H1 (cell line): ENCODE measurements at regions not wholly inside any gene's neighbourhood (a gene's known extent, or its start where the extent isn't known, plus 50 kb on each side); places are given as distances from the start of the nearest gene placed in this dataset.

Source experiments
- CTCF ChIA-PET: fragments of 300-600 bp; sonication (Branson Sonifier 250); formaldehyde crosslinking; loops from one replicate; lab custom pipeline; 2021; ENCODE audit not compliant: partially characterized antibody; lab: Charles Lee
- POLR2A ChIA-PET: fragments of 300-600 bp; sonication (Branson Sonifier 250); formaldehyde crosslinking; loops from one replicate; lab custom pipeline; 2021; ENCODE audit warnings: inconsistent platforms; ENCODE audit not compliant: partially characterized antibody; lab: Charles Lee
- DNase-seq, 2 experiments: peaks; one replicate each; pipeline versions ENCODE4 v3.0.0 to v3.0.0-alpha.2; 2010 to 2022; ENCODE audit warnings: low spot score in 2 of 2, low read depth in 1 of 2, mixed read lengths in 1 of 2
- FAIRE-seq: peaks from 2 replicates; lab custom pipeline; 2011; peaks lifted over from hg19 to GRCh38; lab: Jason Lieb, UNC
- H2AFZ ChIP-seq: 2 replicates; pipeline ENCODE4 v1.8.1; 2012; ENCODE audit warnings: low read length, inconsistent platforms
- H2AK5ac ChIP-seq: 2 replicates; pipeline ENCODE4 v1.6.1; 2013; ENCODE audit warnings: low read depth, low read length
- H2BK120ac ChIP-seq: replicated peaks from 2 replicates; pipeline ENCODE3; 2013; ENCODE audit warnings: low read depth, low read length, inconsistent platforms
- H2BK12ac ChIP-seq: 2 replicates; pipeline ENCODE4 v1.6.1; 2013; ENCODE audit warnings: low read depth, low read length
- H2BK15ac ChIP-seq: 2 replicates; pipeline ENCODE4 v1.6.1; 2013; ENCODE audit warnings: low read length
- H2BK20ac ChIP-seq: 2 replicates; pipeline ENCODE4 v1.6.1; 2013; ENCODE audit warnings: low read length
- H2BK5ac ChIP-seq: 2 replicates; pipeline ENCODE4 v1.6.1; 2013; ENCODE audit warnings: low read depth, low read length
- H3K14ac ChIP-seq: 2 replicates; pipeline ENCODE4 v1.6.1; 2013; ENCODE audit warnings: inconsistent platforms; ENCODE audit not compliant: insufficient read length
- H3K18ac ChIP-seq: 2 replicates; pipeline ENCODE4 v1.6.1; 2013; ENCODE audit warnings: low read length; ENCODE audit errors: extremely low read depth
- H3K23ac ChIP-seq: 2 replicates; pipeline ENCODE4 v1.6.1; 2013; ENCODE audit warnings: inconsistent platforms; ENCODE audit not compliant: insufficient read length
- H3K23me2 ChIP-seq: 2 replicates; pipeline ENCODE4 v1.6.1; 2013; ENCODE audit warnings: low read depth, low read length
- H3K27ac ChIP-seq: 2 replicates; pipeline ENCODE4 v1.6.1; 2011; ENCODE audit warnings: low read depth, low read length, inconsistent platforms
- H3K27me3 ChIP-seq, 4 experiments: replicated peaks in 1 of 4; 1 replicate in 1 of 4; 2 replicates in 3 of 4; pipeline versions ENCODE4 v1.6.1 to v1.8.1; 2011 to 2013; ENCODE audit warnings: low read length in 3 of 4, mild to moderate bottlenecking in 3 of 4, inconsistent platforms in 2 of 4, mixed read lengths in 2 of 4, moderate library complexity in 1 of 4; ENCODE audit not compliant: control insufficient read depth in 3 of 4, insufficient read depth in 3 of 4; ENCODE audit errors: extremely low read depth in 1 of 4
- H3K36me3 ChIP-seq, 4 experiments: 2 replicates each; pipeline versions ENCODE4 v1.6.1 to v1.8.1; 2011 to 2013; ENCODE audit warnings: mild to moderate bottlenecking in 4 of 4, low read length in 3 of 4, moderate library complexity in 2 of 4, control low read depth in 1 of 4, inconsistent platforms in 1 of 4; ENCODE audit not compliant: insufficient read depth in 4 of 4, control insufficient read depth in 2 of 4
- H3K4ac ChIP-seq: replicated peaks from 2 replicates; pipeline ENCODE3; 2013; ENCODE audit warnings: low read length, low read depth, mixed read lengths, inconsistent platforms; ENCODE audit not compliant: insufficient read length
- H3K4me1 ChIP-seq, 4 experiments: replicated peaks in 1 of 4; 1 replicate in 1 of 4; 2 replicates in 3 of 4; pipeline versions ENCODE4 v1.6.1 to v1.8.1; 2011 to 2013; ENCODE audit warnings: low read length in 3 of 4, inconsistent platforms in 2 of 4, mixed read lengths in 1 of 4; ENCODE audit not compliant: insufficient read depth in 4 of 4, control insufficient read depth in 3 of 4
- H3K4me2 ChIP-seq, 2 experiments: 2 replicates each; pipeline versions ENCODE4 v1.6.1 to v1.8.1; 2011 to 2013; ENCODE audit warnings: low read depth in 2 of 2, low read length in 2 of 2, control low read depth in 1 of 2, inconsistent platforms in 1 of 2, mild to moderate bottlenecking in 1 of 2; ENCODE audit not compliant: insufficient read depth in 1 of 2
- H3K4me3 ChIP-seq, 4 experiments: fragments of 200-600, 300-600 bp in 1 of 4; sonication (generic), shearing (Covaris generic), sonication (Bioruptor Twin) in 1 of 4; 2 replicates each; pipeline versions ENCODE4 v1.5.1 to v1.8.1; 2011 to 2016; ENCODE audit warnings: low read length in 4 of 4, low read depth in 3 of 4, control low read depth in 2 of 4, inconsistent platforms in 2 of 4, mild to moderate bottlenecking in 2 of 4, mixed read lengths in 1 of 4, moderate library complexity in 1 of 4; ENCODE audit not compliant: insufficient read depth in 2 of 4; ENCODE audit errors: extremely low read depth in 1 of 4
- H3K56ac ChIP-seq: replicated peaks from 2 replicates; pipeline ENCODE3; 2013; ENCODE audit warnings: low read depth, mild to moderate bottlenecking, mixed read lengths, low read length, inconsistent platforms; ENCODE audit not compliant: insufficient read length
- H3K79me1 ChIP-seq: 2 replicates; pipeline ENCODE4 v1.6.1; 2013; ENCODE audit warnings: low read depth, low read length, control low read depth
- H3K79me2 ChIP-seq, 2 experiments: 2 replicates each; pipeline versions ENCODE4 v1.6.1 to v1.8.1; 2012 to 2013; ENCODE audit warnings: low read length in 2 of 2, mild to moderate bottlenecking in 2 of 2, inconsistent platforms in 1 of 2; ENCODE audit not compliant: insufficient read depth in 2 of 2, control insufficient read depth in 1 of 2
- H3K9ac ChIP-seq, 4 experiments: replicated peaks in 1 of 4; 1 replicate in 1 of 4; 2 replicates in 3 of 4; pipeline versions ENCODE4 v1.6.1 to v1.8.1; 2011 to 2013; ENCODE audit warnings: low read depth in 3 of 4, low read length in 3 of 4, control low read depth in 2 of 4, mild to moderate bottlenecking in 2 of 4, moderate library complexity in 2 of 4, inconsistent platforms in 1 of 4; ENCODE audit errors: extremely low read depth in 1 of 4
- H3K9me3 ChIP-seq, 2 experiments: 2 replicates each; pipeline versions ENCODE4 v1.6.1 to v1.8.1; 2012 to 2013; ENCODE audit warnings: mild to moderate bottlenecking in 2 of 2, moderate library complexity in 2 of 2, control low read depth in 1 of 2, inconsistent platforms in 1 of 2, low read depth in 1 of 2, low read length in 1 of 2, mixed read lengths in 1 of 2; ENCODE audit not compliant: insufficient read depth in 2 of 2
- H4K20me1 ChIP-seq, 2 experiments: replicated peaks in 1 of 2; 2 replicates each; pipeline versions ENCODE3 to v1.8.1; 2011 to 2013; ENCODE audit warnings: inconsistent platforms in 2 of 2, low read length in 2 of 2, mild to moderate bottlenecking in 1 of 2; ENCODE audit not compliant: insufficient read depth in 2 of 2, control insufficient read depth in 1 of 2
- H4K5ac ChIP-seq: 2 replicates; pipeline ENCODE4 v1.6.1; 2013; ENCODE audit warnings: low read length, low read depth, mixed read lengths, inconsistent platforms; ENCODE audit not compliant: insufficient read length
- H4K8ac ChIP-seq: 2 replicates; pipeline ENCODE4 v1.8.0; 2013; ENCODE audit warnings: mild to moderate bottlenecking, moderate library complexity, low read length, inconsistent platforms; ENCODE audit not compliant: insufficient read depth; ENCODE audit errors: extremely low read depth
- H4K91ac ChIP-seq: replicated peaks from 2 replicates; pipeline ENCODE3; 2013; ENCODE audit warnings: low read length, mixed read lengths, inconsistent platforms; ENCODE audit not compliant: insufficient read length
- CEBPB ChIP-seq: IDR thresholded peaks from 2 replicates; pipeline ENCODE4 v1.6.1; 2012; ENCODE audit warnings: low read depth, low read length
- EZH2 ChIP-seq: fragments of 200-600 bp; sonication (generic); IDR thresholded peaks from 2 replicates; pipeline ENCODE4 v1.7.1; 2012; ENCODE audit warnings: low read depth, mild to moderate bottlenecking, moderate library complexity, low read length, inconsistent platforms; ENCODE audit not compliant: severe bottlenecking
- GTF2F1 ChIP-seq: IDR thresholded peaks from 2 replicates; pipeline ENCODE4 v1.6.1; 2012; ENCODE audit warnings: low read depth, low read length, improper control_type of control experiment, borderline replicate concordance
- HDAC2 ChIP-seq, 2 experiments: fragments of 300-600 bp in 1 of 2; sonication (generic) in 1 of 2; IDR thresholded peaks; 2 replicates each; pipeline ENCODE4 v1.6.1; 2011 to 2012; ENCODE audit warnings: low read depth in 2 of 2, low read length in 2 of 2, mild to moderate bottlenecking in 2 of 2, moderate library complexity in 2 of 2, borderline replicate concordance in 1 of 2, inconsistent platforms in 1 of 2
- JUND ChIP-seq: IDR thresholded peaks from 2 replicates; pipeline ENCODE4 v1.6.1; 2011; ENCODE audit warnings: mild to moderate bottlenecking, improper control_type of control experiment, low read length
- POLR2A ChIP-seq, 2 experiments: IDR thresholded peaks; 1 replicate in 1 of 2; 2 replicates in 1 of 2; pipeline ENCODE4 v1.6.1; 2011; ENCODE audit warnings: low read depth in 2 of 2, low read length in 2 of 2, mild to moderate bottlenecking in 2 of 2; ENCODE audit errors: control extremely low read depth in 1 of 2
- RAD21 ChIP-seq, 2 experiments: IDR thresholded peaks in 1 of 2; conservative IDR thresholded peaks in 1 of 2; 2 replicates each; pipeline ENCODE4 v1.6.1; 2011; ENCODE audit warnings: low read depth in 2 of 2, low read length in 2 of 2, improper control_type of control experiment in 1 of 2, inconsistent platforms in 1 of 2, mild to moderate bottlenecking in 1 of 2, moderate library complexity in 1 of 2
- SIX5 ChIP-seq: IDR thresholded peaks from 2 replicates; pipeline ENCODE4 v1.6.1; 2011; ENCODE audit warnings: mild to moderate bottlenecking, low read depth, low read length
- TBP ChIP-seq: IDR thresholded peaks from 2 replicates; pipeline ENCODE4 v1.6.1; 2011; ENCODE audit warnings: low read depth, low read length, improper control_type of control experiment
- WGBS, 2 experiments: shearing (Covaris generic) in 1 of 2; methylation state at CpG; one replicate each; pipeline versions ENCODE4 v1.1.6 to v1.1.7; 2013 to 2015; ENCODE audit warnings: low lambda C conversion rate in 2 of 2, mixed read lengths in 2 of 2, inconsistent platforms in 1 of 2, low coverage in 1 of 2, missing lambda C conversion rate in 1 of 2; ENCODE audit not compliant: insufficient replicate concordance in 2 of 2, insufficient coverage in 1 of 2, insufficient read length in 1 of 2; ENCODE audit errors: extremely low coverage in 1 of 2, missing lambda C conversion rate in 1 of 2; 5-methylcytosine and 5-hydroxymethylcytosine counted together

GRCh38 chr5:56430422-56430821, 197.3 kb upstream of the ANKRD55 start:
- POLR2A ChIA-PET = no interaction called here
- CTCF ChIA-PET = interaction anchor here (1.5 to 1.6 kb wide), 2 partner anchors 10 to 166 kb away, joined by 3 to 4 read pairs; no protein-coding TSS in a partner anchor
- Histone ChIP-seq H4K8ac (no peak overlapping the region), H2BK5ac (no peak overlapping the region), H2BK120ac (no peak overlapping the region), H3K27ac (no peak overlapping the region), H3K4me2 (no peak overlapping the region), H3K18ac (no peak overlapping the region), H2BK15ac (no peak overlapping the region), H3K23me2 (no peaks in the 10 kb centered on the region; the same call in 1 of the 2 replicates), H3K79me1 (no peaks in the 10 kb centered on the region), H3K79me2 (no peaks in the 10 kb centered on the region), H2AFZ (no peak overlapping the region), H2BK20ac (no peak overlapping the region), H3K27me3 (no peaks in the 10 kb centered on the region), H3K4me1 (no peaks in the 10 kb centered on the region), H2AK5ac (no peak overlapping the region), H4K20me1 (no peaks in the 10 kb centered on the region), H4K5ac (no peak overlapping the region), H4K91ac (no peak overlapping the region), H3K23ac (no peak overlapping the region), H2BK12ac (no peak overlapping the region), H3K9ac (no peak overlapping the region), H3K4ac (no peak overlapping the region), H3K36me3 (no peaks in the 10 kb centered on the region), H3K4me3 (no peak overlapping the region)
- WGBS, 2 experiments = 94% methylated on average over 1 of the region's 1 CpG; no CpG with 5 or more reads in 1 of the 2 experiments
- FAIRE-seq (no peak), DNase-seq (no peak)
- TF ChIP-seq GTF2F1 (no peak), JUND (no peak), SIX5 (no peak), TBP (no peak), CEBPB (no peak), HDAC2 (IDR thresholded peaks at IDR 0.05; ENCODE audit: borderline replicate concordance in 1 of 2, low read depth in 2 of 2, low read length in 2 of 2) (no peak), RAD21 (IDR thresholded peaks at IDR 0.05 in 1 of 2, conservative IDR thresholded peaks at IDR 0.05 in 1 of 2; ENCODE audit: low read depth in 2 of 2, low read length in 2 of 2) (no peak), EZH2 (no peak), POLR2A (IDR thresholded peaks at IDR 0.05; ENCODE audit: control extremely low read depth in 1 of 2, low read depth in 2 of 2, low read length in 2 of 2) (no peak)
- TF ChIP-seq, all 59 proteins: peak for 0
- Histone ChIP-seq H3K14ac (no peak overlapping the region), H3K9me3 (no peaks in the 10 kb centered on the region), H3K56ac (no peak overlapping the region)
